DMS 273 (cell line): ENCODE measurements at regions not wholly inside any gene's neighbourhood (a gene's known extent, or its start where the extent isn't known, plus 50 kb on each side); places are given as distances from the start of the nearest gene placed in this dataset.

Source experiments
- DNase-seq: peaks from one replicate; lab custom pipeline; 2025; ENCODE audit not compliant: unreplicated experiment; lab: John Stamatoyannopoulos, UW

DNA sequence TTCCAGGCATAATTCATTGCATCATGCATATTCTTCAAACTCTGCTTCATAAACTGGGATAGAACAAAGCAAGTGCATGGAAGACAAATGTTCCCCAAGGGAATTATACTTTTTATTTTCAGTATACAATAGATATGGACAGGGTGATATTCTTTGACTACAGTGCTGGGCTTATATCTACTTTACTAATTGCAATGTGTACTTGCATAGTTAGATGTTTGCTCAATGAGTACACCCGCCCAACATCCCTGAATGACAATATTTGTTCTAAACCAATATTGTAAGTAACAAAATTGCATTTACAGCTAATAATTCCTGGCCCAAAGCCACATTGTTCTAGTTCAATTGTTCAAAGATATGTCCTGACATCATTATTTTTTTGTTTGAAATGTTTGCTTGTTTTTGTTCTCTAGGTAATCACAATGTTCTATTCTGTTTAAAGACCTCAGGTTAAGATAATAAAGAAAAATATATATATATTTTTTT is 171.4 kb downstream of the PTN start:
- no peak for DNase-seq

DNA sequence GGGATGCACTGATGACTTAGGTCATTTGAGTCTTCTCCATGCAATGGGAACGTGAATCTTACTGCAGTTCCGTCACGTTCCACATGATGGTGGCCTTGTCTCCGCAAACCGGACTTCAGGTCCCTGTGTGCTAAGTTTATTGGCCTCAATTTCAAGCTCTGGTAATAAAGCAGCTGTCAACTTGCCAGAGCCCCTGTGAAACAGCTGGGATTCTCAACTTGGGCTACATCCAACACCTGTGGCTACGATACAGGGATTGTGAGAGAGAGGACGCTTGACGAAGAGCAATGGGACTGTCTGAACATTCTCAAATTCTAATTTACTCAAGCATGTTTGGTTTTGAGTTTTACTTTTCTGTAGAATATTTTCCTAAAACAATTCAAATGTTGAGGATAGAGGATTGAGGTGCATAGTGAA is 174.2 kb downstream of the PTN start:
- peak; percentile 82 for DNase-seq

DNA sequence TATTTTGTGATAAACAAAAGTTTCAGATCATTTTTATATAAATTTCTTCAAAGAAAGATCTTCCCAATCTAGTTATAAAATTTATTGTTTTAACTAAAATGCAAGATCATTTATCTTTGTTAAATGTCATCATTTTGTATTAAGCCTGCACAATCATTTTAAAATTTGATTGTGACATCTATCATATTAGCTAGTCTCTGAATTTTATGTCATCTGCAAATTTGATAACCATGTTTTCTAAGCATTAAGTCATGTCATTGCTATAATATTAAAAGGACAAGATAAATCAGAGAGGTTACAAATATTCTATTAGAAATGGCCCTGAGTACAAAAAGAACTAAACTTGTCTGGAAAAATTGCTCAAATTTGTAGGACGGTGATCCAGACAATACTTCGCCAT is 175.9 kb downstream of the PTN start:
- DNase-seq: no peak

DNA sequence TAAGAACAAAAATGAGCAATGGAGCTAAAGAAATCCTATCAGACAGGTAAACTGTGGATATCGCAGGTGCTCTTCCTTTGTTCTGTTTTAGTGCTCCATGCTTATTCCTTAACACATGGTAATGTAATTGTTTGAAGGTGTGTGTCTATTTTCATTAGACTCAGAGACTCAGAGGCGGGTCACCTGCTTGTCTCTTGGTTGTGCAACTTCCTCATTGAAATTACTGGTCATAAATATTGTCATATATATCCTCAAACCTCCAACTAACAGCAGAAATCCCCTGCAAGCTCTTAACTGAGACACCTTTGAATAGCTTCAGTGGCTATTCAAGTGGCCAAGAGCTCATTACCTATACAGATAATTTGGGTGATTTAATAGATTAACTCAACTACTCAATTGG is 177.2 kb downstream of the PTN start:
- no peak for DNase-seq

DNA sequence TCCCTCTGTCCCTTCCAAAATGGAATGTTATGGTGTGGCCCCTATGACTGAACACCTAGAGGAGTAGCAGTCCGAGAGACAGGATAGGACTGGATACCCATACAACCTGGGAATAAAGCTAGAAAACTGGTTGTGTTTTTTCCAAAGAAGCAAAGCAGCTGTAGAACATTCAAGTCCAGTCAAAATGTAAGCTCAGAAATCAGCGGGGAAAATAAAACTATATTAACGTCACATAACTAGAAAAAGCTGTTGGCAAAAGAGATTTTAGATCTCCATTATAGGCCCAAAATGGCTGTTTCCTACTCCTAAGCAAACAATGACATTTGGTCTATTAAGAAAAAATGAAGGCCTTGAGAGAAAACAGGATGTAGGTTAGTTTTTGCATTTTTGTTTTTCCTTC is 177.7 kb downstream of the PTN start:
- DNase-seq: no peak

DNA sequence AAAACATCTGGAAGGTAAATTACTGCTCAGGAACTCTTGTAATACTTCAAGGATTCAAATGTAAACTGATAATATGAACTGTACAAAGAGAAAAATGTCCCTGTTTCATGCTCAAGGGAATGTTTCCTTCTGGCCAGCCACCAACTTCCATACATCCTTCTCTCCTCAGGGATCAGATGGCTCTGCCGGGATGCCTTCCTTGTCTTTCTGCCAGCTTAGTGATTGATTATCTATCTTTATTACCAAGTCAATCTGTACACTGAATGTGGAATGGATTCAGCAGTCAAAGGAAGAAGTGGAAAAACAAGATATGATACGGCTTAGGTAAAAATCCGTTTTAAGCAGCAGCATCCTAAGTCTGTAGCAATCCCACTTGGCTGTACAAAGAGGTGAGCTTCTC is 178.3 kb downstream of the PTN start:
- no peak for DNase-seq

DNA sequence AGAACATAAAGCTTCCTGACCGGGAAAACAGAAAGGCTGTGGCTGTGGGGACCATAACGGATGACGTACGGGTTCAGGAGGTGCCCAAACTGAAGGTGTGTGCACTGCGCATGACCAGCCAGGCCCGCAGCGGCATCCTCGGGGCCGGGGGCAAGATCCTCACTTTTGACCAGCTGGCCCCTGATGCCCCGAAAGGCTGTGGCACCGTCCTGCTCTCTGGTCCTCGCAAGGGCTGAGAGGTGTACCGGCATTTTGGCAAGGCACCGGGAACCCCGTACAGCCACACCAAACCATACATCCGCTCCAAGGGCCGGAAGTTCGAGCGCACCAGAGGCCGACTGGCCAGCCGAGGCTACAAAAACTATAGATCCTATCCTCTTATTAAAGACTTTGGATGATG is 179.3 kb downstream of the PTN start:
- no peak for DNase-seq

DNA sequence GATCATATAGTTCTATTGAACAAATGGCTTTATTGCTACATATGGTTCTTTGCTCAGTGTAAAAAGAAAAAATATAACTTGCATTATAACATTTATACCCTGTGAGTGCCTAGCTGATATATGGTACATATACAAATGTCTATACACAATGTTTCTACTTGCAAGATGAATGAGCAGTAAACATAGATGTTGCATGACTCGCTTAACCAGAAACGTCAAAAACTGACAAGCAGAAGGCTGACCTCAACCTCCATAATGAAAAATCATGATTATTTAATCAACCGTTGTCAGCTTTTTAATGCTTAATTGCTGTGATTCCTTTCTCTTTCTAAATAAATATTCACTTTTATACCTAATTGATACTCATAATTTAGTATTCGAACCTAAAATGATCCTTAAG is 183.3 kb downstream of the PTN start:
- no peak for DNase-seq

DNA sequence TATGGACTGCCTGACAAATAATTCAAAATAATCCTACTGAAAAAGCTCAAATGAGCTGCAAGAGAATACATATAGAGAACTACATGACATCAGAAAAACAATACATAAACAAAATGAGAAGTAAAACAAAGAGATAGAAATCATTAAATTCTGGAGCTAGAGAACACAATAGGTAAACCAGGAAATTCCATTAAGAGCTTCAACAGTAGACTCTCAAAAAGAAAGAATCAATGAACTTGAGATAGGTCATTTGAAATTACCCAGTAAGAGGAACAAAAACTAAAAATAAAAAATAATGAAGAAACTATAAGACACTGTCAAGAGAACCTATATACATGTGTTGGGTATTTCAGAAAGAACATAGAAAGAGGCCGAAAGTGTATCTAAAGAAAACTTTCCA is 186.3 kb downstream of the PTN start:
- DNase-seq: no peak

DNA sequence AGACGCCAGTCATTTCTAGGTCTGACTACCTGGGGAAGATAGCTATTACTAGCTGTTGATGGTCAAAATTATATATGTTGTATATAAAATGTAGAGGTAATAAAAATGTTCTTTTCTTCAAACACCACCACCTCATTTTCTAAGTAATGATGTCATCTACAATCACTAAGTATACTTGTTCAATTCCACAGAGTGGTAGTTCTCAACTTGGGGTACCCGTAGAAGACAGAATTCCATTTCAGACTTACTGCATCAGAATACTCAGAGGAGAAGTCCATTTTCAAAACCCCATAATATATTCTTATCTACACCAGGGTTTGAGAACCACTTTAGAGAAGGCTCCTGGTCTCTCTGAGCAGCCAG is 191.9 kb downstream of the PTN start:
- no peak for DNase-seq

DNA sequence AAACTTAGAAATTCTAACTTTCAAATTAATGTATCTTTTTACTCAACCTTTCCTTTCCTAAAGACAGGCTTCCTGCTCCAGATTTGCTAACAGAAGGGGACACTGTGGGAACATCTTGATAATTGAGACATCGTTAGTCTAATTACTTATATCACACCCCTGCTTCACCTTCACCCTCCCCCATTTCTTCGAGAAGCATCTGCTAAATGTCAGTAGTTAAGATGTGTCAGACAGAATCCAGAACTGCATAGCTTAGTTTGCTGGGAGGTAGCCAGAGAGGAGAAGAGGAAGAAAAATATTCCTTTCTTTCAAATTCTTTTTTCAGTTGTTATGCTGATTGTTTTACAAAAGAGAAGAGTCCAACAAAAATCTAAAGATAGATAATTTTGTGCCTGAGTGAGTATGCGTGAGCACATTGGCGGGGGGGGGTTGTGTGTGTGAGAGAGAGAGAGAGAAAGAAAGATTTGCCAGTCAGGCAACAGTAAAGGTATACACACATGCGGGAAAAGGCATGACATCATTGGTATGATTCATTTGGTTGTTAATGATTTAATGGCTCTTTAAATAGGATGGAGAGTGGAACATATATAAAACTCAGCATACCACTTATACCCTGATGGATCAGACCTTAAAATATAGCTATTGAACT is 192.4 kb downstream of the PTN start:
- DNase-seq: no peak

DNA sequence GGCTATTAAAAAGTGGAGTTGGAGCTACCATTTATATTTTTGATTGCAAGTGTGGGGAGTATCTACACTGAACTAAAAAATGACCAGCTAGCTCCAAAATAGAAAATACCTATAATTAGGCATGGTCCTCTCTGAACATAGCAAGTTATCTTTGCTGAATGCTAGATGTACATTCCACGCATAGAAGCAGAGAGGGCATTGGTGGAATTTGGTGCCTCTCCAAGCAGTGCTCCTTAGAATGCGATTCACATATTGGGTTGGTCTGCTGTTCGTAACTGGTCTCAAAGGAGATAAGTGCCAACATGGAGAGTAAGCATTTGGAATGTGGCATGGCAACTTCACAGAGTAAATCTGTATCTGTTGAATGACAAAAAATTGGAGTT is 196.2 kb downstream of the PTN start:
- no peak for DNase-seq

DNA sequence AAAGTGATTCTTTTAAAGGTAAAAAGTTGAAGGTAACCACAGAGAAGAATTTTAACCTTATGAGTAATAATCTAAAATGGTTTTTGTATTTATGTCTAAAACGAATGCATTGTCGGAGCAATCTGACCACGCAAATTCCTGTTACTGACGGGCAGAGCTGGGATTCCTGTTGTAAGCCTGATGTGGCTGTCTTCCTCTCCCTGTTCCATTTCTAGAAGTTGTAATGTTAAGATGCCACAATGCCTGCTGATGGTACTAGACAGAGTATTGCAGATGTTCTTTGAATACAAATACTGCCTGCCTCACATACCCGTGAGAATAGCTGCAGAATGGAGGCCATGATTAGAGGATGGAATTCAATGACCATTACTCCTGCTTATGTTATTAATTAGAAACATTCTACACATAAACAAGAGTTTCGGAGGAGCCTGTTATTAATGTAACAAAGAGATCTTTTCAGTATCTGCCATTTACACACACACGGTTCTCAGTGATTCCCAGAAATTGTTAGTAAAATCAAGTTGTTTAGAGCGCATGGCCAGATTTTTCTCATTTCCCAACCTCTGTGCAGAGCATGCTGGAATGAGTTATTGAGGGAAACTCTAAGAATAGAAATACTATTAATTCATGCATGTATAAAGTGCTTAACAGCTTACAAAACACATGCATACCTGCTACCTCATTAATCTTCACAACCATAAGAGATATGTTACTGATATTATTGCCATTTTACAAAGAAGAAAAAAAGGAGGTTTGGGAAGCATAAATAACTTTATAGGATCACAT is 196.8 kb downstream of the PTN start:
- no peak for DNase-seq

DNA sequence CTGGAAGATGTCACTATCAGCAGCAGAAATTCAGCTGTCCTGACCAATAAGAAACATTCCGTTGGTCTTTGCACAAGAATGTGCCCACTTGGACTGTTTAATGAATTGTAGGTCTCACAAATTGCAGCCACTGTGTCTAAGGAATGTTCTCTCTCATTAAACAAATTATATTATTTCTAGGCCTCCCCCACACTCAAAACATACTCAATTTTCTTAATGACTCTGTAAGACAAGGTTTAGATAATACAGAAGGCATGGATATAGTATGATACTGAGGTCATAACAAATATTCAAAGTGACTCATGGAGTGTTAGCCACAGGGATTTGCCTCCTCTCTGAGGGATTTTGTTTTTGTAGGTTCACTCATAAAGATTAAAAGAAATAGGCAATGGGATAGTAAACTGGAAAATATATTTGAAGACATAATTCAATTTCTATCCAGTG is 197.5 kb downstream of the PTN start:
- DNase-seq: no peak

DNA sequence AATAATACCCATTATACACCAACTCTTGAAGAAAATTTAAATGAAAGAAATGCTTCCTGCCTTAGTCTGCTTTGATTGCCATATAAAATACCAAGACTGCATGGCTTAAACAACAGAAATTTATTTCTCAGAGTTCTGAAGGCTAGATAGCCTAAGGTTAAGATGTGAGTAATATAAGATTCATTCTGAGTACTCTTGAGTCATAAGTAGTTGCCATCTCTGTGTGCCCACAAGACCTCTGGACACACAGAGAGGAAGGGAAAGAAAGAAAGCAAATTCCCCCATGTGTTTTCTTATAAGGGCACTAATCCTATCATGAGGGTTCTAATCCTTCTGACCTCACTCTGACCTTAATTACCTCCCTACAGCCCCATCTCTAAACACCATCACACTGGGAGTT is 201.2 kb downstream of the PTN start:
- DNase-seq: no peak

DNA sequence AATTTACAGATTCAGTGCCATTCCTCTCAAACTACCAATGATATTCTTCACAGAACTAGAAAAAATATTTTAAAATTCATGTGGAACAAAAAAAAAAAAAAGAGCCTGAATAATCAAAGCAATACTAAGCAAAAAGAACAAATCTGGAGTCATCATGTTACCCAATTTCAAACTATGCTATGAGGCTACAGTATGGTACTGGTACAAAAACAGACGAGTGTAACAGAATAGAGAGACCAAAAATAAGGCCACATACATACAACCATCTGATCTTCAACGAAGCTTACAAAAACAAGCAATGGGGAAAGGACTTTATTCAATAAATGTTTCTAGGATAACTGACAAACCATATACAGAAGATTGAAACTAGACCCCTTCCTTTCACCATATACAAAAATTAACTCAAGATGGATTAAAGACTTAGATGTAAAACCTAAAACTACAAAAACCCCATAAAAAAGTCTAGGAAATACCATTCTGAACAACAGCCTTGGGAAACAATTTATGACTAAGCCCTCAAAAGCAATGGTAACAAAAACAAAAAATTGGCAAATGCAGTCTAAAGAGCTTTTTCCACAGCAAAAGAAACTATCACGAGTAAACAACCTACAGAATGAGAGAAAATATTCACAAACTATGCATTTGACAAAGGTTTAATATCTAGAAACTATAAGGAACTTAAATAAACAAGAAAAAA is 207.7 kb downstream of the PTN start:
- DNase-seq: no peak

DNA sequence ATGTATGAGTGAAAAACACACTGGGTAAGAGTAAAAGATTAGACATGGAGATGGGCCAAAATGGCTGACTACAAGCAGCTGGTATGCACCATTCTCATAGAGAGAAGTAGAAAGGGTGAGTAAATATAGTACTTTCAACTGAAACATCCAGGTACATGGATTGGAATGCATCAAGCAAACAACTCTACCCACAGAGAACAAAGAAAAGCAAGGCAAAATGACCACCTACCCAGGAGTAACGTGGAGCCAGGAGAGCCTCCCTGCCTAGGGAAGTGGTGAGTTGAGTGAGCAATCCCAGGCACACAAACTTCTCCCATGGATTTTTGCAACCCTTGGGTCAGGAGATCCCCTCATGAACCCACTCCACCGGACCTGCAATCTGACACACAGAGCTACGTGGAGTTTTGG is 212.8 kb downstream of the PTN start:
- no peak for DNase-seq

DNA sequence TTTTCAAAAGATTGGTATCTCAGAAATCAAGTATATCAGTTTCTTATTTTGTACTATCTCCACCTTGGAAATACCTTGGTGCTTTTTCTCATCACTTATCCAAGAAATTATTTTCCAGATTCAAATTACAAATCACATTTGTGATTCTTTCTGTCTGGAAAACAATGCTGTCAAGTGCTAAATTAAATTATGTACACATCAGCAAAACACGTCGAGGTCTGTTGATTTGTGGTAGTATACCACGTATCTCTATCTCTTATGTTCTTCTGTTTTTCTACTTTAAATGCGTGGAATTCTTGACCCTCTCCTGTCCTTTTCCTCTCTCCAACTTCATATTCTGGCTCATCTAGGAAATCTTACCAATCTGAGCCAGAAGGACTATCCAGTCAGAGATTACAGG is 214.5 kb downstream of the PTN start:
- DNase-seq: no peak

DNA sequence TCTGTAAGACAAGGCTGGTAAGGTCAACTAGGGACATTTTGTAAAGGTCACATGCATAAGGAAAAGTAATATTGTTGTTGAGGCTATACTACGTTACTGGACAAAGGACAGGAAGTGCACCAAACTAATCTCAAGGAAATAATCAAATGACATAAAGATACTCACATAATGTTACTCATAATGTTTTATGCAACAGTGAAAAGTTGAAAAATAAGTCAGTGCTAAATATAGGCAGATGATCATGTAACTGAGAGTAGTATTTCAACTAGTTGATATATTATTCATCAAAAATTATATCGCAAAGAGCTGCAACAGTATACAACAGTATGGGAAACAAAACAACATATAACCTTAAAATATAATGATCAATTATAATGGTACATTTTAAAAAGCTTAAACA is 215.7 kb downstream of the PTN start:
- DNase-seq: no peak

DNA sequence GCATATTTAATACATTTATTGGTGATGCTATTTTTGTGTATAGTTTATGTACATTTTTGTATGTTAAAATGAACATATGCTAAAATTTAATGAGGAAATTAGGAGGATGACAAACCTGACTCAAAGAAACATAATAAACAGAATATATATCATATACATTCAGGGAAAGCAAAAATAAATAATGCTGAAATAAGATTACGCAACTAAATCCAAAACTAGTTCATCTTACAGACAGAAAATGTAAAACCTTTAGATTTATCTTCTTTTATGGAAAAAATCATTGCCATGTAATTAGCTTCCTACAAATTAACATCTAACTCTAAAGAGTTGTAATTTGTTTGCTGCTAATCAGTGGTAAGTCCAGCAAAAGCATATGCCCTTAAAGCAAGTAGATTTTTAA is 216.5 kb downstream of the PTN start:
- DNase-seq: no peak

DNA sequence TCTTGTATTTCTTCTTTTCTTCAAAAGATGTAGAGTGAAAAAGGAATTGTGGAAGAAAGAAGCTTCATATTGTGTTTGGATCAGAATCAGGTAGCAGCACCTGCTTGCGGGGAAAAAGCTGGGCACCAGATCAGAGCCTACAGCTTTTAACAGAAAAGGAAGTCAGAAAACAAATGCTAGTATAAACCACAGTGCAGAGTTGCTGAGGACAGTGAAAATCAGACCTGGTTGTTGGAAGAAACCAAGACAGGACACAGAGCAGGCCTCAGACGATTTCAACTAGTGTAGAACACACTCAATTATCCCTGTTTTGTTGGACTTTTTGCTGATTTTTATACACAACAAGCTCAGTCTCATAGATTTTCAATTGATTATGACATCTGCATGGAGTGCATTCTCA is 221.4 kb downstream of the PTN start:
- no peak for DNase-seq

DNA sequence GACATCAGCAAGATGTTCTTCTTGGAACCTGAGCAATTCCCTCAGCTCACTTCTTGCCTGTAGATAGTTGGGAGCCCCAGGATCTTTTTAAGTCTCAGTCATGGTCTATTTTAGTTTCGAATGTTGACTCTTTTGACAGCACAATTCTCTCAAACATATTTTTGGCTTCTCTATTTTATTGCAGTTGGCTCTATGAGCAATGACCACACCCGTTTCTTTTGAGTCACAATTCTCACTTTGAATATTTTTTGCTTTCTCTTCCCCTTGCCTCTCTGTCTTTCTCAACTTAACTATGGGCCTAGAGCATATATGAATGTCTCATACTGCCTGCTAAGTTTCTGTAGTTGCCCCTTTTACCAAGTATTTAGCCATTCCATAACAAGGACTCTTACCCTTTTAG is 222.8 kb downstream of the PTN start:
- no peak for DNase-seq
